ENCODE measurements at regions not wholly inside any gene's neighbourhood (a gene's known extent, or its start where the extent isn't known, plus 50 kb on each side); places are given as distances from the start of the nearest gene placed in this dataset.

GRCh38 chr6:140047321-140047720 lies 672.9 kb upstream of the CITED2 start:
- H3K4me1 ChIP-seq (ENCODE audit: control insufficient read depth, insufficient read depth, low read length): peaks cover 52% of the 10 kb centered on the region
- no peaks in the 10 kb centered on the region for H3K27me3 ChIP-seq (ENCODE audit: control insufficient read depth, insufficient read depth, low read length)
- no peak overlapping the region for H3K9ac ChIP-seq (ENCODE audit: low read depth, low read length)
- no peaks in the 10 kb centered on the region for H3K36me3 ChIP-seq (ENCODE audit: insufficient read depth, low read length)
- no peaks in the 10 kb centered on the region for H3K9me3 ChIP-seq (replicated peaks; ENCODE audit: low read length)
- no peak overlapping the region for H3K4me2 ChIP-seq (ENCODE audit: low read length)
- H3K4me3 ChIP-seq (ENCODE audit: low read length): no peak overlapping the region

- Histone ChIP-seq H3K4me3 (ENCODE audit: low read length) (no peak overlapping the region), H3K4me1 (ENCODE audit: control insufficient read depth, insufficient read depth, low read length) (peaks cover 54% of the 10 kb centered on the region), H3K9me3 (replicated peaks; ENCODE audit: low read length) (no peaks in the 10 kb centered on the region), H3K4me2 (ENCODE audit: low read length) (no peak overlapping the region), H3K27me3 (ENCODE audit: control insufficient read depth, insufficient read depth, low read length) (no peaks in the 10 kb centered on the region), H3K9ac (ENCODE audit: low read depth, low read length) (no peak overlapping the region), H3K36me3 (ENCODE audit: insufficient read depth, low read length) (no peaks in the 10 kb centered on the region)
These were observed 671.7 kb upstream of the CITED2 start for GRCh38 chr6:140046016-140046632.

DNA sequence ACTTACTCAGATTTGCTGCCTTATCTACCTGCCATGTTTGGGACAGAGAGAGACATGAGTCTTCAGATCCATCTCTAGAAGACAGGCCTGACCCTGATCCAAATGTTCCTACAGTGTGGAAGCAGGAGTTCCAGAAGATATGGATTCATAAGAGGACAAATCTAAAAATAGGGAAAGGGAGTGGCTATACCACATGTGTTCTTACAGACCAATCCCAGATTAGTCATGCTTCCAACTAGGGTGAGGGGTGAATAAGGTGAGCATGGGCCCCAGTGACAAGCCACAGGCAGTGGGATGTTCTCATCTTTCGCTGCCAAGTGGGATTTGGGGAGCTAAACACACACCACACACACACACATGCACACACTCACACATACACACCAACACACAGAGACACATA lies 670.7 kb upstream of the CITED2 start:
- Histone ChIP-seq H3K27me3 (ENCODE audit: control insufficient read depth, insufficient read depth, low read length) (no peaks in the 10 kb centered on the region), H3K36me3 (ENCODE audit: insufficient read depth, low read length) (no peaks in the 10 kb centered on the region), H3K4me1 (ENCODE audit: control insufficient read depth, insufficient read depth, low read length) (peaks cover 52% of the 10 kb centered on the region), H3K4me2 (ENCODE audit: low read length) (no peak overlapping the region), H3K4me3 (ENCODE audit: low read length) (no peak overlapping the region), H3K9me3 (replicated peaks; ENCODE audit: low read length) (no peaks in the 10 kb centered on the region), H3K9ac (ENCODE audit: low read depth, low read length) (no peak overlapping the region)

- H3K4me1 ChIP-seq (ENCODE audit: control insufficient read depth, insufficient read depth, low read length): peaks cover 53% of the 10 kb centered on the region
- no peaks in the 10 kb centered on the region for H3K36me3 ChIP-seq (ENCODE audit: insufficient read depth, low read length)
- no peaks in the 10 kb centered on the region for H3K9me3 ChIP-seq (replicated peaks; ENCODE audit: low read length)
- H3K4me3 ChIP-seq (ENCODE audit: low read length): no peak overlapping the region
- H3K9ac ChIP-seq (ENCODE audit: low read depth, low read length): no peak overlapping the region
- no peak overlapping the region for H3K4me2 ChIP-seq (ENCODE audit: low read length)
- H3K27me3 ChIP-seq (ENCODE audit: control insufficient read depth, insufficient read depth, low read length): no peaks in the 10 kb centered on the region
These were observed 670.2 kb upstream of the CITED2 start for GRCh38 chr6:140044626-140045025.

- H3K4me2 ChIP-seq (ENCODE audit: low read length): no peak overlapping the region
- no peaks in the 10 kb centered on the region for H3K27me3 ChIP-seq (ENCODE audit: control insufficient read depth, insufficient read depth, low read length)
- H3K4me3 ChIP-seq (ENCODE audit: low read length): no peak overlapping the region
- peaks cover 48% of the 10 kb centered on the region for H3K4me1 ChIP-seq (ENCODE audit: control insufficient read depth, insufficient read depth, low read length)
- H3K36me3 ChIP-seq (ENCODE audit: insufficient read depth, low read length): no peaks in the 10 kb centered on the region
- no peaks in the 10 kb centered on the region for H3K9me3 ChIP-seq (replicated peaks; ENCODE audit: low read length)
- no peak overlapping the region for H3K9ac ChIP-seq (ENCODE audit: low read depth, low read length)
These were observed 669.4 kb upstream of the CITED2 start for GRCh38 chr6:140043762-140044378.

DNA sequence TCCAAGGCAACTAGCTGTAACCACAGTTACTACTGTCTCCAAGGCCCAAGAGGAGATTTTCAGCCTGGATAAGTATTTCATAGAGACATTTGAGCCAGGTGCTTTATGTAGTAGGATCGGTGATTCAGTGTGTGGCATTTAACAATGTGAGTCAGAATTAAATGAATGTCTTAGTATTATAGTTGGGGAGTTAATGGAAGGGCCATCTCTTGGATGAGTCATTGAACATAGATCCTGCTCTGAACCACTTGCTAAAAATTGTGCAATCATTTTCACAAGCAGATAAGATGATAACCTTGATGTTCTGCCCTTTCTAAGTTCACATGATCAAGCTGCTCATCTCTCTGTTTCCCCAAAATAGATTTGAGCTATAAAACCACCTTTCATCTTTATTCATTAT lies 668.9 kb upstream of the CITED2 start:
- Histone ChIP-seq H3K4me1 (ENCODE audit: control insufficient read depth, insufficient read depth, low read length) (peaks cover 48% of the 10 kb centered on the region), H3K9me3 (replicated peaks; ENCODE audit: low read length) (no peaks in the 10 kb centered on the region), H3K4me3 (ENCODE audit: low read length) (no peak overlapping the region), H3K36me3 (ENCODE audit: insufficient read depth, low read length) (no peaks in the 10 kb centered on the region), H3K4me2 (ENCODE audit: low read length) (no peak overlapping the region), H3K9ac (ENCODE audit: low read depth, low read length) (no peak overlapping the region), H3K27me3 (ENCODE audit: control insufficient read depth, insufficient read depth, low read length) (no peaks in the 10 kb centered on the region)

- Histone ChIP-seq H3K4me3 (ENCODE audit: low read length) (no peak overlapping the region), H3K4me2 (ENCODE audit: low read length) (no peak overlapping the region), H3K9me3 (replicated peaks; ENCODE audit: low read length) (no peaks in the 10 kb centered on the region), H3K4me1 (ENCODE audit: control insufficient read depth, insufficient read depth, low read length) (peaks cover 48% of the 10 kb centered on the region), H3K27me3 (ENCODE audit: control insufficient read depth, insufficient read depth, low read length) (no peaks in the 10 kb centered on the region), H3K36me3 (ENCODE audit: insufficient read depth, low read length) (no peaks in the 10 kb centered on the region), H3K9ac (ENCODE audit: low read depth, low read length) (no peak overlapping the region)
These were observed 667.3 kb upstream of the CITED2 start for GRCh38 chr6:140041571-140042332.

DNA sequence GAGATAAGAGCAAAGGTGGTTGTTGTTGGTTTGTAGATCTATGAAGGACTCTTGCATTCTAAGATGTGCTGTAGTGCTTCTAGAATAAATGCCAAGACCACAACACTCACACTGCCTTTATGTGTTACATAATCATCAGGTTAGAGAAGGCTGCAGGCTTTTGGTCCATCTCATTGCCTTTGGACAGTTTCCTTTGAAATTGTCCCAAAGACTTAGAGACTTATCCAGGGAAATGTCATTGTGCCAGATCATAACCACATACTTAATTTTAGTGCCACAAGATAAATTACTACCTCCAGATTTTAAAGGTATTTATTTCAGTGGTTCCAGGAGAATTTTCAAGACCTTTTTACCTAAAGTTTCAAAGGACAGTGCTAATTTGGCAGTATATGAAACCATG lies 666.6 kb upstream of the CITED2 start:
- Histone ChIP-seq H3K27me3 (ENCODE audit: control insufficient read depth, insufficient read depth, low read length) (no peaks in the 10 kb centered on the region), H3K9me3 (replicated peaks; ENCODE audit: low read length) (no peaks in the 10 kb centered on the region), H3K36me3 (ENCODE audit: insufficient read depth, low read length) (no peaks in the 10 kb centered on the region), H3K4me2 (ENCODE audit: low read length) (no peak overlapping the region), H3K9ac (ENCODE audit: low read depth, low read length) (no peak overlapping the region), H3K4me1 (ENCODE audit: control insufficient read depth, insufficient read depth, low read length) (peaks cover 48% of the 10 kb centered on the region), H3K4me3 (ENCODE audit: low read length) (no peak overlapping the region)

DNA sequence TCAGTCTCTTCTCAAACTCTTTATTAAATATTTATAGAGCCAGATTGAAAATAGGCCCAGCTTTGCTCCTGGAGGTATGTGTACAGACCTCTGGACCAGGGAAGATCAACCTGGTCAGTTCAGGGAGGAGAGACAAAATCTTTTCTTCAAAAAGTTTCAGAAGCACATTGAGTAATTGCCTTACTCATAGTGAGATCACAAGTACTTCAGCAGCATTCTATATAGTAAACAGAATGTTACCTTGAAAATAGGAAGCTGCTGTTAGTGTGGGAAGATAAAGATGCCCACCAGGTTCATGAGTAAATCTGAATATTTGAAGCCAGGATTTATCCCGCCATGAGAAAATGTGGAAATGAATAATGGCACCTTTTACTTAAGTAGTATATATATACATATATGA lies 665.9 kb upstream of the CITED2 start:
- Histone ChIP-seq H3K27me3 (ENCODE audit: control insufficient read depth, insufficient read depth, low read length) (no peaks in the 10 kb centered on the region), H3K4me2 (ENCODE audit: low read length) (no peak overlapping the region), H3K4me3 (ENCODE audit: low read length) (no peak overlapping the region), H3K9ac (ENCODE audit: low read depth, low read length) (peak overlapping the region; percentile 4), H3K9me3 (replicated peaks; ENCODE audit: low read length) (no peaks in the 10 kb centered on the region), H3K36me3 (ENCODE audit: insufficient read depth, low read length) (no peaks in the 10 kb centered on the region), H3K4me1 (ENCODE audit: control insufficient read depth, insufficient read depth, low read length) (peaks cover 48% of the 10 kb centered on the region)

DNA sequence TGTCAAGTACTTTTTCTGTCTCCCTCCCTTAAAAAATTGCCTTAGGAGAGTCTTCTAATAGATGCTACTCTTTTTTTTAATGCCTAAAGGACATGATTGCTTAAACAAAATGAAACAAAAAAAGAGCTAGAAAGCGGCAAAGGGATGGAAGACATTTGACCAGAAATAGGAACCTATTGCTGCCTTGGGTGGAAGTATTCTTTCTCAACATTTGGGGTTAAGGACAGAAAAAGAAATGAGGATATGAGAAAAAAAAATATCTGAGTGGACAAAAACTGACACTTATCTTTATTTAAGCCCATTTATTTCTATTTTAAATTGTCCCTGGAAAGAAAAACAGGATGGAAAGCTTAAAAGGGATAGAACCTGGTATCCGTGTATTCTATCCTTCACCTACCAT lies 664.9 kb upstream of the CITED2 start:
- Histone ChIP-seq H3K4me2 (ENCODE audit: low read length) (no peak overlapping the region), H3K27me3 (ENCODE audit: control insufficient read depth, insufficient read depth, low read length) (no peaks in the 10 kb centered on the region), H3K9ac (ENCODE audit: low read depth, low read length) (no peak overlapping the region), H3K9me3 (replicated peaks; ENCODE audit: low read length) (no peaks in the 10 kb centered on the region), H3K4me1 (ENCODE audit: control insufficient read depth, insufficient read depth, low read length) (peaks cover 43% of the 10 kb centered on the region), H3K4me3 (ENCODE audit: low read length) (no peak overlapping the region), H3K36me3 (ENCODE audit: insufficient read depth, low read length) (no peaks in the 10 kb centered on the region)

- Histone ChIP-seq H3K36me3 (ENCODE audit: insufficient read depth, low read length) (no peaks in the 10 kb centered on the region), H3K9ac (ENCODE audit: low read depth, low read length) (no peak overlapping the region), H3K9me3 (replicated peaks; ENCODE audit: low read length) (no peaks in the 10 kb centered on the region), H3K4me1 (ENCODE audit: control insufficient read depth, insufficient read depth, low read length) (peaks cover 15% of the 10 kb centered on the region), H3K4me2 (ENCODE audit: low read length) (no peak overlapping the region), H3K27me3 (ENCODE audit: control insufficient read depth, insufficient read depth, low read length) (no peaks in the 10 kb centered on the region), H3K4me3 (ENCODE audit: low read length) (no peak overlapping the region)
These were observed 661.7 kb upstream of the CITED2 start for GRCh38 chr6:140036196-140036595.

GRCh38 chr6:140032189-140032588 lies 657.7 kb upstream of the CITED2 start:
- Histone ChIP-seq H3K9me3 (replicated peaks; ENCODE audit: low read length) (no peaks in the 10 kb centered on the region), H3K36me3 (ENCODE audit: insufficient read depth, low read length) (no peaks in the 10 kb centered on the region), H3K4me2 (ENCODE audit: low read length) (no peak overlapping the region), H3K4me1 (ENCODE audit: control insufficient read depth, insufficient read depth, low read length) (no peaks in the 10 kb centered on the region), H3K27me3 (ENCODE audit: control insufficient read depth, insufficient read depth, low read length) (no peaks in the 10 kb centered on the region), H3K4me3 (ENCODE audit: low read length) (no peak overlapping the region), H3K9ac (ENCODE audit: low read depth, low read length) (no peak overlapping the region)

Data from skeletal muscle satellite cell (primary cell).